Choroid plexus epithelial cell (primary cell): ENCODE measurements at regions not wholly inside any gene's neighbourhood (a gene's known extent, or its start where the extent isn't known, plus 50 kb on each side); places are given as distances from the start of the nearest gene placed in this dataset.
"Not testable (repeated sequence)": the region's sequence is repeated elsewhere in the genome, so short reads cannot be mapped to it uniquely, and the experiment has no call there.

Experiments
- DNase-seq: peaks from one replicate; pipeline ENCODE4 v3.0.0-alpha.2; 2010; ENCODE audit warnings: low read depth
- H3K4me3 ChIP-seq: 2 replicates; pipeline ENCODE4 v1.5.1; 2011; ENCODE audit warnings: low read depth, mild to moderate bottlenecking, control low read depth, low read length, moderate library complexity
- CTCF ChIP-seq: conservative IDR thresholded peaks from 2 replicates; pipeline ENCODE4 v1.5.1; 2011; ENCODE audit warnings: low read depth, mild to moderate bottlenecking, control low read depth, inconsistent platforms, low read length, moderate library complexity

- no peak for DNase-seq
- H3K4me3 ChIP-seq, result no peak overlapping the region
- no peak for TF ChIP-seq CTCF
Observed at GRCh38 chr14:86772075-86772474, 1220.9 kb downstream of the GALC start.

GRCh38 chr14:86770186-86770585, 1222.8 kb downstream of the GALC start:
- no peak for TF ChIP-seq CTCF
- no peak for DNase-seq

GRCh38 chr14:86766469-86766868, 1226.5 kb downstream of the GALC start:
- no peak overlapping the region for H3K4me3 ChIP-seq
- TF ChIP-seq CTCF, result no peak
- peak; percentile 72 for DNase-seq

More at GRCh38 chr14:86770186-86770585, 1222.8 kb downstream of the GALC start:
- H3K4me3 ChIP-seq, result no peak overlapping the region

DNA sequence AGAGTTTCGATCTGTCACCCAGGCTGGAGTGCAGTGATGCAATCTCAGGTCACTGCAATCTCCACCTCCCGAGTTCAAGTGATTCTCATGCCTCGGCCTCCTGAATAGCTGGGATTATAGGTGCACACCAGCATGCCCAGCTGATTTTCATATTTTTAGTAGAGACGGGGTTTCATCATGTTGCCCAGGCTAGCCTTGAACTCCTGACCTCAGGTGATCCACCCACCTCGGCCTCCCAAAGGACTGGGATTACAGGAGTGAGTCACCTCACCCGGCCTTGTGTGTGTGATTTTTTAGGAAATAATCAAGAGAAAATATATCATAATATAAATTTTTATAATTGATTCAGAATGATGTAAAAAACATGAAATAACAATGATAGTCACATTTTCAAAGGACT, 1231.4 kb downstream of the GALC start:
- H3K4me3 ChIP-seq, result no peak overlapping the region
- no peak for DNase-seq
- no peak for TF ChIP-seq CTCF

GRCh38 chr14:86756521-86757190, 1226.7 kb downstream of the FLRT2 start:
- no peak for TF ChIP-seq CTCF
- no peak for DNase-seq
- H3K4me3 ChIP-seq, result no peak overlapping the region

GRCh38 chr14:86750488-86750887, 1220.5 kb downstream of the FLRT2 start:
- not testable (repeated sequence) for DNase-seq, H3K4me3 ChIP-seq

DNA sequence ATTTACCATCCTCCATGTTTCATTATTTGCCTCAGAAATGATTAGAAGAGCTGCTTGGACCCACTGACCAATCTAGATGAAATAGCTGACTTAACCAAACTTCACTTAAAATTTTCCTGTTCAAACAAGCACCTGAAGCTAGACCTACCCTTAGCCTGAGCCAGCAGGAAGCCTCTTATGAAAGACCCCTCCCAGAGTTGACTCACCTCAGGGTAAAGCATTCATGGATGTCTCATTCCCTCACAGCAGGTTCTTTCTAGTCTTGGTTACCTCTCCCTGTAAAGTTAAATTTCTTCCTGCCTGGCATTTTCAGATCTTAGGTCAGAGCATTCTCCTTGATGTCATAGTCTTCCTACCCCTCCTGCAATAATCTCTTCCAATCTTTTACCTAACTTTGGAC, 1209.8 kb downstream of the FLRT2 start:
- TF ChIP-seq CTCF, result no peak
- H3K4me3 ChIP-seq, result no peak overlapping the region
- no peak for DNase-seq

GRCh38 chr14:86731427-86731826, 1201.5 kb downstream of the FLRT2 start:
- H3K4me3 ChIP-seq, DNase-seq: not testable (repeated sequence)
